Panc1 (cell line): ENCODE measurements at regions not wholly inside any gene's neighbourhood (a gene's known extent, or its start where the extent isn't known, plus 50 kb on each side); places are given as distances from the start of the nearest gene placed in this dataset.

Source experiments
- ATAC-seq: fragments of 200-7000 bp; cut with Tn5 transposase; 2 replicates; pipeline ENCODE4 v1.9.1; 2020; ENCODE audit warnings: mild to moderate bottlenecking, moderate library complexity
- BruUV-seq: library from RNA; stranded (reverse); fragments of 400-500 nt; replicated peaks from 2 replicates; lab custom pipeline; 2021; lab: Mats Ljungman, UMichigan
- CTCF ChIA-PET: fragments of 300-600 bp; sonication (Branson Sonifier 250); formaldehyde crosslinking; loops from one replicate; lab custom pipeline; 2022; ENCODE audit warnings: antibody characterized with exemption; lab: Charles Lee
- POLR2A ChIA-PET: fragments of 300-600 bp; sonication (Branson Sonifier 250); formaldehyde crosslinking; loops from one replicate; lab custom pipeline; 2022; ENCODE audit warnings: antibody characterized with exemption; lab: Charles Lee
- DNase-seq: peaks from one replicate; pipeline ENCODE4 v3.0.0-alpha.2; 2010; ENCODE audit warnings: low read depth, low spot score
- H3K27ac ChIP-seq: 2 replicates; pipeline ENCODE4 v1.5.1; 2011; ENCODE audit warnings: mild to moderate bottlenecking, low read length, inconsistent platforms
- H3K27me3 ChIP-seq: fragments of 200-500 bp; sonication (Bioruptor generic); 2 replicates; pipeline ENCODE4 v1.6.0; 2014; ENCODE audit warnings: low read length, inconsistent platforms; ENCODE audit not compliant: control insufficient read depth, insufficient read depth
- H3K36me3 ChIP-seq: fragments of 200-500 bp; sonication (Bioruptor generic); 2 replicates; pipeline ENCODE4 v1.5.1; 2014; ENCODE audit warnings: inconsistent platforms, mild to moderate bottlenecking, low read length, moderate library complexity; ENCODE audit not compliant: control insufficient read depth, insufficient read depth
- H3K4me1 ChIP-seq: 2 replicates; pipeline ENCODE4 v1.5.1; 2011; ENCODE audit warnings: inconsistent platforms, mild to moderate bottlenecking, low read length, moderate library complexity; ENCODE audit not compliant: control insufficient read depth, insufficient read depth
- H3K4me3 ChIP-seq, 2 experiments: 2 replicates each; pipeline ENCODE4 v1.5.1; 2011 to 2012; ENCODE audit warnings: low read depth in 2 of 2, low read length in 2 of 2, mild to moderate bottlenecking in 2 of 2, inconsistent platforms in 1 of 2, moderate library complexity in 1 of 2
- H3K9me3 ChIP-seq: fragments of 200-500 bp; sonication (Bioruptor generic); 2 replicates; pipeline ENCODE4 v1.5.1; 2014; ENCODE audit warnings: low read depth, mild to moderate bottlenecking, inconsistent platforms, low read length, moderate library complexity; ENCODE audit not compliant: control insufficient read depth, insufficient read depth
- CTCF ChIP-seq: fragments of 450-650 bp; IDR thresholded peaks from 2 replicates; pipeline ENCODE4 v1.5.1; 2017; ENCODE audit warnings: mild to moderate bottlenecking
- POLR2AphosphoS5 ChIP-seq: IDR thresholded peaks from 2 replicates; pipeline ENCODE4 v1.6.1; 2012; ENCODE audit warnings: mild to moderate bottlenecking, low read depth, low read length, moderate library complexity
- REST ChIP-seq, 2 experiments: IDR thresholded peaks; 2 replicates each; pipeline ENCODE4 v1.6.1; 2011 to 2012; ENCODE audit warnings: low read depth in 2 of 2, control low read depth in 1 of 2, low read length in 1 of 2, mild to moderate bottlenecking in 1 of 2, moderate library complexity in 1 of 2; ENCODE audit not compliant: insufficient read depth in 1 of 2
- SIN3A ChIP-seq: IDR thresholded peaks from 2 replicates; pipeline ENCODE4 v1.6.1; 2012; ENCODE audit warnings: low read depth, mild to moderate bottlenecking, low read length, moderate library complexity, borderline replicate concordance; ENCODE audit not compliant: insufficient read depth
- TCF7L2 ChIP-seq: IDR thresholded peaks from 2 replicates; pipeline ENCODE4 v1.6.1; 2011; ENCODE audit warnings: mild to moderate bottlenecking, low read depth, low read length, inconsistent platforms
- in situ Hi-C: cut with HindIII; loops from 2 replicates; pipeline ENCODE4 v1.10.0; 2016; ENCODE audit warnings: low sequenced_read_pairs, low pct_unique_long_range_greater_than_20kb
- intact Hi-C: fragments of 100-400 bp; cut with micrococcal nuclease; formaldehyde crosslinking; loops from one replicate; pipeline ENCODE4 v1.10.0; 2022; ENCODE audit not compliant: unreplicated experiment

DNA sequence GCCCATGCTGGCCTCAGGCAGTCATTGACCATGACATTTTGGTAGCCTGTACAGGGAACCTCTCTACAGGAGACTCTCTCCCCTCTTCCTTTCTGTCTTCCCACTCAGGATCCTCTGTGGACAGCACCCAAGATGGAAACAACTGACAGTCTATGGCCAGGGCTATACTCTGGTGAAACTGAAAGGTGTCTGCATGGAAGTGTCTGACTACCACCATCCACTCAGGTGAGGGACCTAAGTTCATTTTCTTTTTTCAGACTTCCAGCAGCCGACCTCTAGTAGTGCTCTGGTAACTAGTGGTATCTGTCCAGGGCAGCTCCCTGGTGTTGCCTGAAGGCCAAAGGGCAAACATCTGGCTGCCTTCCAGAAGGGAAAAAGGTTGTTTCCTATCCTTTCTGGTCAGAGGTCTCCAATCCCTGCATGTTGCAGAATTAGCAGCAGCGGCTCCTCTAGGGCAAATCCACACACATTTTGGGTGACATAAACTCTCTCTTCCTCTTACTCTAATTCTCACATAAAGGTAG lies 804.5 kb downstream of the C4orf33 start:
- in situ Hi-C loops = no loop called here
- TF ChIP-seq TCF7L2 = no peak
- no peak for TF ChIP-seq REST (IDR thresholded peaks at IDR 0.05; ENCODE audit: insufficient read depth in 1 of 2, low read depth in 2 of 2, low read length in 1 of 2)
- TF ChIP-seq SIN3A = no peak
- no peak for TF ChIP-seq POLR2AphosphoS5
- TF ChIP-seq CTCF = no peak
- no peak for DNase-seq
- Histone ChIP-seq H3K27me3 (no peaks in the 10 kb centered on the region), H3K4me1 (no peaks in the 10 kb centered on the region), H3K36me3 (no peaks in the 10 kb centered on the region), H3K9me3 (no peaks in the 10 kb centered on the region), H3K27ac (no peak overlapping the region), H3K4me3 (no peak overlapping the region)
- POLR2A ChIA-PET = no interaction called here
- ATAC-seq = no peak
- no TSS peak for BruUV-seq
- CTCF ChIA-PET = no interaction called here
- intact Hi-C loops = no loop called here

- no peak for DNase-seq
- ChIA-PET POLR2A (no interaction called here), CTCF (no interaction called here)
- Histone ChIP-seq H3K4me1 (no peaks in the 10 kb centered on the region), H3K4me3 (no peak overlapping the region), H3K36me3 (no peaks in the 10 kb centered on the region), H3K27me3 (no peaks in the 10 kb centered on the region), H3K9me3 (no peaks in the 10 kb centered on the region), H3K27ac (no peak overlapping the region)
- no TSS peak for BruUV-seq
- in situ Hi-C loops (no loop called here), intact Hi-C loops (no loop called here)
- no peak for TF ChIP-seq REST (IDR thresholded peaks at IDR 0.05; ENCODE audit: insufficient read depth in 1 of 2, low read depth in 2 of 2, low read length in 1 of 2)
- TF ChIP-seq POLR2AphosphoS5 = no peak
- no peak for ATAC-seq
Observed at GRCh38 chr4:129901205-129901604, 805.3 kb downstream of the C4orf33 start.
